Coronary artery (tissue), 2 donors: ENCODE measurements at regions not wholly inside any gene's neighbourhood (a gene's known extent, or its start where the extent isn't known, plus 50 kb on each side); places are given as distances from the start of the nearest gene placed in this dataset.

Experiments used
- DNase-seq: peaks from one replicate; pipeline ENCODE4 v3.0.0-alpha.2; 2017; ENCODE audit warnings: low spot score
- H3K27ac ChIP-seq, 2 donors: fragments of 200-600 bp; sonication (generic); one replicate each; pipeline ENCODE4 v1.5.1; 2016 to 2019
- H3K4me3 ChIP-seq: fragments of 200-600 bp; sonication (generic); 2 replicates; pipeline ENCODE4 v1.5.1; 2016; ENCODE audit warnings: mild to moderate bottlenecking, moderate library complexity
- TF ChIP-seq, protein P1 (sequence below): fragments of 200-600 bp; sonication (generic); IDR thresholded peaks from one replicate; pipeline ENCODE4 v1.5.1; 2019; ENCODE audit warnings: antibody characterized with exemption

DNA sequence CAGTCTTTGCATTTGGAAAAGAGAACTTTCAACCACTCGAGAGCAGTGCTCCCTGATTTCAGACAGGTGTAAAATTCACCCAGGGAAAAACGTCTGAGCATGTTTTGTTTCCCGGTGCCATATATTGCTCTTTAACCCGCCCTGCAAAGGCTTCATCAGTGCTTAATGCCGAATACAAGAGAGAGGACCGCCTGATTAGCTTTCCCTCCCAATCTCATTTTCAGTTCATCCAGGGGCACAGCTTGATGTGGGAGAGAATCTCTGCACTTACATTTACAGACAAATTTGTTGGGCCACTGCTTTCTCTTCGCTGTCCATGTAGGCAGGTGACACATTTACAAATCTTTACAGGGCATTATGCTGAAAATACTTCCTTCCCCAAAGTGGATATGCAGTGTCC is 499.1 kb downstream of the LIG4 start:
- no peak for DNase-seq
- Histone ChIP-seq H3K4me3 (no peak overlapping the region), H3K27ac (no peak overlapping the region)
- TF ChIP-seq, protein P1, sequence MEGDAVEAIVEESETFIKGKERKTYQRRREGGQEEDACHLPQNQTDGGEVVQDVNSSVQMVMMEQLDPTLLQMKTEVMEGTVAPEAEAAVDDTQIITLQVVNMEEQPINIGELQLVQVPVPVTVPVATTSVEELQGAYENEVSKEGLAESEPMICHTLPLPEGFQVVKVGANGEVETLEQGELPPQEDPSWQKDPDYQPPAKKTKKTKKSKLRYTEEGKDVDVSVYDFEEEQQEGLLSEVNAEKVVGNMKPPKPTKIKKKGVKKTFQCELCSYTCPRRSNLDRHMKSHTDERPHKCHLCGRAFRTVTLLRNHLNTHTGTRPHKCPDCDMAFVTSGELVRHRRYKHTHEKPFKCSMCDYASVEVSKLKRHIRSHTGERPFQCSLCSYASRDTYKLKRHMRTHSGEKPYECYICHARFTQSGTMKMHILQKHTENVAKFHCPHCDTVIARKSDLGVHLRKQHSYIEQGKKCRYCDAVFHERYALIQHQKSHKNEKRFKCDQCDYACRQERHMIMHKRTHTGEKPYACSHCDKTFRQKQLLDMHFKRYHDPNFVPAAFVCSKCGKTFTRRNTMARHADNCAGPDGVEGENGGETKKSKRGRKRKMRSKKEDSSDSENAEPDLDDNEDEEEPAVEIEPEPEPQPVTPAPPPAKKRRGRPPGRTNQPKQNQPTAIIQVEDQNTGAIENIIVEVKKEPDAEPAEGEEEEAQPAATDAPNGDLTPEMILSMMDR: no peak

DNA sequence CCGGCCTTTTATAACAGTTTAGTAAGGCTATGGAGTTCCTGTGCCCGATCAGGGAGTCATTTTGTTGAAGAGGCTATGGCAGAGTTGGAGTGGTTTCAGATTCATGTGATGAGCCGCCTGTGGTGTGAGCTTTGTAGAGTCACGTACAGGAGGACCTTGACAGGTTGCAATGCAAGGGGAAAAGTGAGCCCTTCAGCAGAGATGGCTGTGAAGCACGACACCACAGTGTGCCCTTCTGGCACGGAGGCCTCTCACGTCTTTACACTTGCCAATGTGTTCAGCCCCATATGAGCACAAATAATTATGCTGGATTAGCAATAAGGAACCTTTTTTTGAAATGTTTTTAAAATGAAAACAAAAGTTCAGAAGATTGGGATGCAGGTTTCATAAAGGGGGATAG is 499.8 kb downstream of the LIG4 start:
- DNase-seq: no peak
- TF ChIP-seq, protein P1: no peak
- no peak overlapping the region for H3K27ac ChIP-seq
- H3K4me3 ChIP-seq: no peak overlapping the region

DNA sequence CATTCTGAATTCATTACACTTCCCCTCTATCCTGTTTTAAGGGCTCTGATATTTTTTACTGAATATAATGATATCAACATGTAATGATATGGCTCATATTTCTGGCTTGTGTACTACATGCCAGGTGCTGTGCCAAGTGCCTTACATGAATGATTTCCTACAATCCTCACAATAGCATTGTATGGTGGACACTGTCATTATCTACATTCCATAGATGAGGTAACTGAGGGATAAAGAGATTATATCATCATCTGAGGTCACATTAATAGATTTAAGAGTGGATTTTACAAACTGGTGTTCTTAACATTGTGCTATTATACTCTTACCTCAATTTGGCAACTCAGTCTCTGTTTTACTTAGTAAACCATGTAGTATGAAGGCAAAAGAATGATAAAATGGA is 502.0 kb downstream of the LIG4 start:
- no peak for DNase-seq
- Histone ChIP-seq H3K27ac (no peak overlapping the region), H3K4me3 (no peak overlapping the region)
- TF ChIP-seq, protein P1: no peak

DNA sequence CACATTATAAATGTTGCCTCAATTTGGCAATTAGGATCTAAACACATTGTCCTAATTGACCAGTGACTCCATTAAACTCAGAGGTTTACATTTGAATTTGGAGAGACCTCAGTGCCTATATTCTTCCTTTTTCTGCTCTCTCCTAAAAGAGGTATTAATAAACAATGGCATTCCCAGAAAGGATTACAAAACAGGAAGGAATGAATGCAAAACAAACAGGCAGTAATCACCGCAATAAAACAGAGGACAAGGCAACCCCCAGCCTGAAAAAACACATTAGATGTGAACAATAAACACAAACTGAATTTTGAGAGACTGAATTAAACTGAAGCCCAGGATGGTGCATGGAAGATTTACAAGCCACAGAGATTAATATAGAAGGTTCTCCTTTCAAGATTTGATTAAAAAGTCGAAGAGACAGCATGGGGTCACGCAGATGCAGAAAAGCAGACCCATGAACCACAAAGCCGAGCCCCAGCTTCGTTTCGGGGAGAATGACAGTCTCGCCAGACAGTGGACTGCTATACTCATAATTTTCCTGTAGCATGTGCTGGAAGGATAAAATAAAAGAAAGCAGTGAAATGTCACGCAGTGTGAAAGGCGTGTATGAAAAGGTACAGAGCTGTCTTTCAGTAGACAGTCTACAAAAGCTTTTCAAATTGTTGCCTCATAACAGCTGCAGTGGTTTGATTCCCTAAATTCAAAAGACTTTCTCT is 503.0 kb downstream of the LIG4 start:
- DNase-seq: no peak
- Histone ChIP-seq H3K4me3 (no peak overlapping the region), H3K27ac (no peak overlapping the region)
- TF ChIP-seq, protein P1: no peak

DNA sequence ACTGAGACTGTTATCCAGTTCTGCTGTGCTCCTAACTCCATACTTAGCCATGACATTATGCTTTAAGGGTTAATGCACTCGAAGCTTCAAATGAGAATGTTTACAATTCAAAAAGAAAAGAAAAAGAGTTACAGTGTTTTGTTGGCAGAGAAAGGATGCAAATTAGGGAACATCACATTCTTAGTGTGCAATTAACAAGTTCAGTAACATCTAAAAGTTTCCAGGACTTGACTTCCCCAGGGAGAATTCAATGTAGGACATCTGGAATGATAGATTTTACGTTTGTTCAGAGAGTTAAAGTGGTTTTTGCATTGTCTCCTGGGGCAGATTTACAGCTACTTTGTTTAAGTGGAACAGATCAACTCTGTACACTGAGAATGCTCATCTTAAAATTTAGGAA is 525.2 kb downstream of the LIG4 start:
- TF ChIP-seq, protein P1: no peak
- DNase-seq: no peak
- no peak overlapping the region for H3K27ac ChIP-seq
- no peak overlapping the region for H3K4me3 ChIP-seq

DNA sequence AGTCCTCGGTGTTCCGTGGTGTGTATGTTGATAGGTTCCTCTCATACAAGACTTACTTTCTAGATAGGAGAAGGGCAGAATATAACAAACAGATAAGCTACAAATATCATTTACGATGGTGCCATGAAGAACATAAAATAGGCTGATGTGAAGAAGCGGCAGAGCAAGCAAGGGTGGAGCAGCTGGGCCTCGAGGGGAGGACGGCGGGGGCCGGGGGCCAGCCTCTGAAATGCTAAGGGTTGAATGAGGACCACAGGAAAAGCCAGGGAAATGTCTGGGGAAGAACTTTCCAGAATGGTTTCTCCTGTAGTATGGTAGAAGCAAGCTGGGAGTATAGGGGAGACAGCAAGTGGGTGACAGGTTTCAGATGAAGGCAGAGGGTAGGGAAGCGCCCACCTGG is 529.5 kb downstream of the LIG4 start:
- TF ChIP-seq, protein P1: no peak
- Histone ChIP-seq H3K4me3 (no peak overlapping the region), H3K27ac (no peak overlapping the region)
- DNase-seq: no peak

DNA sequence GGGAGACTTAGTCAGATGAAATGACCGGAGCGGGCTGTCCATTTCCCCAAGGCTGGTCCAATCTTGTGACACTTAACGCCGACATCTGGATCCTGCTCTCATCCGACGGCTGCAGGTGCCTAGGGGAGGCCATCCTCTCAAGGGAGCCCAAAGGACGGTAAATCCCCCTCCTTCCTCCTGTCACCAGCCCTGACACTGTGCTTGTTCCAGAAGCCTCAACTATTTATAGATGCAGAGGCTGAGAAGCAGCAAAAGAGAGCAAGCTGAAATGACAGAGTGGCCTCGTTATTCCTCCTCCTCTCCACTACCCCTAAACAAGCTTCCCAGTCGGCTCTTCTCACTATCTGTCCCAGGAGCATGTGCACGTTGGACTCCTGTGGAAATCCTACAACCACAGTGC is 533.7 kb downstream of the LIG4 start:
- no peak for DNase-seq
- no peak overlapping the region for H3K27ac ChIP-seq
- TF ChIP-seq, protein P1: no peak
- H3K4me3 ChIP-seq: no peak overlapping the region
